Thyroid gland (tissue), 4 donors: ENCODE measurements at regions not wholly inside any gene's neighbourhood (a gene's known extent, or its start where the extent isn't known, plus 50 kb on each side); places are given as distances from the start of the nearest gene placed in this dataset.

Source experiments
- CTCF ChIP-seq, 6 experiments: fragments of 200-600 bp in 3 of 6; fragments of 450-650 bp in 3 of 6; sonication (generic) in 3 of 6; IDR thresholded peaks; one replicate each; pipeline ENCODE4 v1.5.1; 2016 to 2019; ENCODE audit warnings: antibody characterized with exemption in 6 of 6, mild to moderate bottlenecking in 2 of 6, inconsistent platforms in 1 of 6, moderate library complexity in 1 of 6
- POLR2A ChIP-seq, 2 donors: fragments of 450-650 bp; IDR thresholded peaks; one replicate each; pipeline ENCODE4 v1.6.1; 2017; ENCODE audit warnings: antibody characterized with exemption in 2 of 2, mild to moderate bottlenecking in 2 of 2, moderate library complexity in 1 of 2

- no peak for TF ChIP-seq CTCF (IDR thresholded peaks at IDR 0.05)
- no peak for TF ChIP-seq POLR2A (IDR thresholded peaks at IDR 0.05)
Measured at GRCh38 chr6:131353876-131354275, 218.6 kb downstream of the AKAP7 start.
